HepG2 (cell line): ENCODE measurements at regions not wholly inside any gene's neighbourhood (a gene's known extent, or its start where the extent isn't known, plus 50 kb on each side); places are given as distances from the start of the nearest gene placed in this dataset.

ENCODE experiments used
- ATF7-NPFF ChIP-seq: sonication (generic); formaldehyde crosslinking; IDR thresholded peaks from 2 replicates; pipeline ENCODE4 v1.8.1; 2023; ENCODE audit warnings: mild to moderate bottlenecking, low read depth, missing genetic modification reagents, moderate library complexity
- CHD2 ChIP-seq: IDR thresholded peaks from 2 replicates; pipeline ENCODE4 v1.6.1; 2011; ENCODE audit warnings: low read depth, low read length, improper control_type of control experiment
- CREB1 ChIP-seq, 2 experiments: fragments of 450-650 bp in 1 of 2; IDR thresholded peaks; 2 replicates each; pipeline ENCODE4 v1.6.1; 2016 to 2017; ENCODE audit warnings: control low read depth in 1 of 2, mild to moderate bottlenecking in 1 of 2, missing compliant biosample characterization in 1 of 2, missing genetic modification characterization in 1 of 2
- FOXP1 ChIP-seq, 2 experiments: fragments of 450-650 bp in 1 of 2; IDR thresholded peaks; 2 replicates each; pipeline ENCODE4 v1.6.1; 2017 to 2018; ENCODE audit warnings: antibody characterized with exemption in 1 of 2
- HHEX ChIP-seq: IDR thresholded peaks from 2 replicates; pipeline ENCODE4 v1.6.1; 2016; ENCODE audit warnings: control low read depth
- HMG20A ChIP-seq: IDR thresholded peaks from 2 replicates; pipeline ENCODE4 v1.6.1; 2016; ENCODE audit warnings: borderline replicate concordance
- HNRNPK ChIP-seq: fragments of 200-400 bp; formaldehyde crosslinking; IDR thresholded peaks from 2 replicates; pipeline ENCODE4 v1.6.1; 2018; ENCODE audit warnings: low read length, low read depth, moderate library complexity, mild to moderate bottlenecking; ENCODE audit not compliant: poor library complexity, severe bottlenecking
- LCORL ChIP-seq, 2 experiments: fragments of 450-650 bp in 1 of 2; sonication (generic) in 1 of 2; formaldehyde crosslinking in 1 of 2; IDR thresholded peaks; 2 replicates each; pipeline versions ENCODE4 v1.5.0 to v1.6.1; 2017 to 2020; ENCODE audit warnings: antibody characterized with exemption in 1 of 2, missing genetic modification reagents in 1 of 2
- MAFF ChIP-seq: IDR thresholded peaks from 2 replicates; pipeline ENCODE4 v1.6.1; 2011; ENCODE audit warnings: low read depth, low read length, improper control_type of control experiment
- MXD4 ChIP-seq: IDR thresholded peaks from 2 replicates; pipeline ENCODE4 v1.6.1; 2016; ENCODE audit warnings: mild to moderate bottlenecking, missing biosample characterization, missing genetic modification reagents
- NR2F2 ChIP-seq: IDR thresholded peaks from 2 replicates; pipeline ENCODE4 v1.6.1; 2012; ENCODE audit warnings: low read depth, inconsistent platforms, borderline replicate concordance
- PLSCR1 ChIP-seq: sonication (generic); formaldehyde crosslinking; IDR thresholded peaks from 2 replicates; pipeline ENCODE4 v1.5.0; 2020; ENCODE audit warnings: missing genetic modification reagents, mild to moderate bottlenecking, borderline replicate concordance
- SOX6 ChIP-seq, 2 experiments: fragments of 450-650 bp in 1 of 2; sonication (generic) in 1 of 2; formaldehyde crosslinking in 1 of 2; IDR thresholded peaks; 2 replicates each; pipeline versions ENCODE4 v1.4.0 to v1.6.1; 2017 to 2020; ENCODE audit warnings: antibody characterized with exemption in 1 of 2, mild to moderate bottlenecking in 1 of 2, missing genetic modification reagents in 1 of 2
- SPEN ChIP-seq: sonication (generic); formaldehyde crosslinking; IDR thresholded peaks from 2 replicates; pipeline ENCODE4 v1.5.1; 2020; ENCODE audit warnings: low read depth, mild to moderate bottlenecking, missing genetic modification reagents
- TBX3 ChIP-seq: fragments of 450-650 bp; IDR thresholded peaks from 2 replicates; pipeline ENCODE4 v1.6.1; 2017; ENCODE audit warnings: antibody characterized with exemption, mild to moderate bottlenecking, inconsistent platforms, borderline replicate concordance
- THAP11 ChIP-seq: IDR thresholded peaks from 2 replicates; pipeline ENCODE4 v1.6.1; 2016; ENCODE audit warnings: missing biosample characterization, missing genetic modification reagents
- ZFP1 ChIP-seq: IDR thresholded peaks from 2 replicates; pipeline ENCODE4 v1.6.1; 2016
- ZNF282 ChIP-seq: fragments of 450-650 bp; IDR thresholded peaks from 2 replicates; pipeline ENCODE4 v1.6.1; 2018; ENCODE audit not compliant: partially characterized antibody
- ZNF546 ChIP-seq: sonication (generic); formaldehyde crosslinking; conservative IDR thresholded peaks from 2 replicates; pipeline ENCODE4 v1.8.1; 2023; ENCODE audit warnings: mild to moderate bottlenecking, missing genetic modification reagents
- ZNF552 ChIP-seq: sonication (generic); formaldehyde crosslinking; IDR thresholded peaks from 2 replicates; pipeline ENCODE4 v1.9.0; 2022; ENCODE audit warnings: missing genetic modification reagents, mild to moderate bottlenecking, borderline replicate concordance
- ZNF619 ChIP-seq: sonication (generic); formaldehyde crosslinking; IDR thresholded peaks from 2 replicates; pipeline ENCODE4 v1.4.0; 2020; ENCODE audit warnings: mild to moderate bottlenecking, missing genetic modification reagents
- ZNF7 ChIP-seq: IDR thresholded peaks from 2 replicates; pipeline ENCODE4 v1.6.1; 2016; ENCODE audit warnings: missing biosample characterization, missing genetic modification reagents
- ZNF704 ChIP-seq: sonication (generic); formaldehyde crosslinking; IDR thresholded peaks from 2 replicates; pipeline ENCODE4 v1.8.1; 2023; ENCODE audit warnings: mild to moderate bottlenecking, inconsistent platforms, moderate library complexity, missing genetic modification reagents, borderline replicate concordance
- ZNF792 ChIP-seq: IDR thresholded peaks from 2 replicates; pipeline ENCODE4 v1.6.1; 2016
- TF ChIP-seq, protein P1 (sequence below): sonication (generic); formaldehyde crosslinking; IDR thresholded peaks from 2 replicates; pipeline ENCODE4 v1.4.0; 2020; ENCODE audit warnings: missing genetic modification reagents
- TF ChIP-seq, protein P2 (sequence below): sonication (generic); formaldehyde crosslinking; IDR thresholded peaks from 2 replicates; pipeline ENCODE4 v1.8.1; 2023; ENCODE audit warnings: mild to moderate bottlenecking, missing genetic modification reagents, borderline replicate concordance
- TF ChIP-seq, protein P3 (sequence below): sonication (generic); formaldehyde crosslinking; conservative IDR thresholded peaks from 2 replicates; pipeline ENCODE4 v1.8.0; 2022; ENCODE audit warnings: missing genetic modification reagents

DNA sequence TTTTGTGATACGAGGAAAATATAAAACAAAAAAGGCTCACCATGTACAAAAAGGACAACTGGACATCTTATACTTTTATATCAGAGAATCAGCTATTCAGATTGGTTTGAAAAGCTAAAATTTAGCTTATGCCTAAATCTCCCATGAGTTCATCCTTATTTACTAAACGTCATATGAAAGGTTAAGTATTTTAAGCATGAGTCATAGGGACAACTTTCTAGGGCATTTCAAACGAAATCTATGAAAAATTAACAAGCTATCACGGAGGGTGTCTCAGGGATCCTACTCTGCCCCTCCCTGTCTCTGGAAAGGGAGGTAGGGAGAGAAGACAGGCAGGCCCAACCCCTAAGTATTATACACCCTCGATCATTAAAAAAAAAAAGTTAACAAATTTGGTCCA, 124.1 kb upstream of the LOC128125822 start (continued):
- no peak for TF ChIP-seq ZNF704
- TF ChIP-seq, protein P1, sequence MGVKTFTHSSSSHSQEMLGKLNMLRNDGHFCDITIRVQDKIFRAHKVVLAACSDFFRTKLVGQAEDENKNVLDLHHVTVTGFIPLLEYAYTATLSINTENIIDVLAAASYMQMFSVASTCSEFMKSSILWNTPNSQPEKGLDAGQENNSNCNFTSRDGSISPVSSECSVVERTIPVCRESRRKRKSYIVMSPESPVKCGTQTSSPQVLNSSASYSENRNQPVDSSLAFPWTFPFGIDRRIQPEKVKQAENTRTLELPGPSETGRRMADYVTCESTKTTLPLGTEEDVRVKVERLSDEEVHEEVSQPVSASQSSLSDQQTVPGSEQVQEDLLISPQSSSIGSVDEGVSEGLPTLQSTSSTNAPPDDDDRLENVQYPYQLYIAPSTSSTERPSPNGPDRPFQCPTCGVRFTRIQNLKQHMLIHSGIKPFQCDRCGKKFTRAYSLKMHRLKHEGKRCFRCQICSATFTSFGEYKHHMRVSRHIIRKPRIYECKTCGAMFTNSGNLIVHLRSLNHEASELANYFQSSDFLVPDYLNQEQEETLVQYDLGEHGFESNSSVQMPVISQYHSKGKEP (CRISPR knock-in tag): no peak
- peak; percentile 42; the same call in 1 of the 2 replicates for TF ChIP-seq LCORL (IDR thresholded peaks at IDR 0.05)
- TF ChIP-seq LCORL (CRISPR knock-in tag; IDR thresholded peaks at IDR 0.05): peak; percentile 39; the same call in 1 of the 2 replicates
- no peak for TF ChIP-seq MAFF
- TF ChIP-seq THAP11 (CRISPR knock-in tag): no peak
- TF ChIP-seq PLSCR1 (CRISPR knock-in tag): no peak
- TF ChIP-seq FOXP1 (IDR thresholded peaks at IDR 0.05): no peak
- 0 out of 2 replicates have a peak, but pooled peaks have one; percentile 30 for TF ChIP-seq FOXP1 (CRISPR knock-in tag; IDR thresholded peaks at IDR 0.05)
- TF ChIP-seq MXD4 (CRISPR knock-in tag): no peak
- TF ChIP-seq, protein P2, sequence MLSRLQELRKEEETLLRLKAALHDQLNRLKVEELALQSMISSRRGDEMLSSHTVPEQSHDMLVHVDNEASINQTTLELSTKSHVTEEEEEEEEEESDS (CRISPR knock-in tag): no peak
- no peak for TF ChIP-seq ZNF619 (CRISPR knock-in tag)
- no peak for TF ChIP-seq ATF7-NPFF (CRISPR knock-in tag)
- no peak for TF ChIP-seq SPEN (CRISPR knock-in tag)
- TF ChIP-seq ZNF792 (CRISPR knock-in tag): no peak
- TF ChIP-seq HNRNPK: no peak
- TF ChIP-seq HHEX: no peak
- no peak for TF ChIP-seq ZNF552 (CRISPR knock-in tag)
- TF ChIP-seq NR2F2: peak; percentile 21; the same call in 1 of the 2 replicates
- no peak for TF ChIP-seq TBX3
- TF ChIP-seq ZNF546 (CRISPR knock-in tag): no peak
- TF ChIP-seq, protein P3, sequence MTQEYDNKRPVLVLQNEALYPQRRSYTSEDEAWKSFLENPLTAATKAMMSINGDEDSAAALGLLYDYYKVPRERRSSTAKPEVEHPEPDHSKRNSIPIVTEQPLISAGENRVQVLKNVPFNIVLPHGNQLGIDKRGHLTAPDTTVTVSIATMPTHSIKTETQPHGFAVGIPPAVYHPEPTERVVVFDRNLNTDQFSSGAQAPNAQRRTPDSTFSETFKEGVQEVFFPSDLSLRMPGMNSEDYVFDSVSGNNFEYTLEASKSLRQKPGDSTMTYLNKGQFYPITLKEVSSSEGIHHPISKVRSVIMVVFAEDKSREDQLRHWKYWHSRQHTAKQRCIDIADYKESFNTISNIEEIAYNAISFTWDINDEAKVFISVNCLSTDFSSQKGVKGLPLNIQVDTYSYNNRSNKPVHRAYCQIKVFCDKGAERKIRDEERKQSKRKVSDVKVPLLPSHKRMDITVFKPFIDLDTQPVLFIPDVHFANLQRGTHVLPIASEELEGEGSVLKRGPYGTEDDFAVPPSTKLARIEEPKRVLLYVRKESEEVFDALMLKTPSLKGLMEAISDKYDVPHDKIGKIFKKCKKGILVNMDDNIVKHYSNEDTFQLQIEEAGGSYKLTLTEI (CRISPR knock-in tag): no peak
- no peak for TF ChIP-seq SOX6 (IDR thresholded peaks at IDR 0.05)
- TF ChIP-seq SOX6 (CRISPR knock-in tag; IDR thresholded peaks at IDR 0.05): 0 out of 2 replicates have a peak, but pooled peaks have one; percentile 13
- no peak for TF ChIP-seq ZNF7 (CRISPR knock-in tag)
- no peak for TF ChIP-seq ZNF282
- TF ChIP-seq ZFP1 (CRISPR knock-in tag): no peak
- TF ChIP-seq HMG20A: peak; percentile 37; the same call in 1 of the 2 replicates
- peak; percentile 76 for TF ChIP-seq CREB1 (IDR thresholded peaks at IDR 0.05)
- TF ChIP-seq CREB1 (CRISPR knock-in tag; IDR thresholded peaks at IDR 0.05): peak; percentile 79
- no peak for TF ChIP-seq CHD2
